ENCODE measurements at regions not wholly inside any gene's neighbourhood (a gene's known extent, or its start where the extent isn't known, plus 50 kb on each side); places are given as distances from the start of the nearest gene placed in this dataset.

- no peak for TF ChIP-seq CTCF (IDR thresholded peaks at IDR 0.05; ENCODE audit: insufficient read depth, low read depth, low read length)
- TF ChIP-seq EZH2 (IDR thresholded peaks at IDR 0.05; ENCODE audit: insufficient read depth, low read length) = no peak
Measured at GRCh38 chr13:85541476-85541875, 257.7 kb downstream of the SLITRK6 start.

All from astrocyte (in vitro differentiated cells and primary cell).